ENCODE measurements at regions not wholly inside any gene's neighbourhood (a gene's known extent, or its start where the extent isn't known, plus 50 kb on each side); places are given as distances from the start of the nearest gene placed in this dataset.

DNA sequence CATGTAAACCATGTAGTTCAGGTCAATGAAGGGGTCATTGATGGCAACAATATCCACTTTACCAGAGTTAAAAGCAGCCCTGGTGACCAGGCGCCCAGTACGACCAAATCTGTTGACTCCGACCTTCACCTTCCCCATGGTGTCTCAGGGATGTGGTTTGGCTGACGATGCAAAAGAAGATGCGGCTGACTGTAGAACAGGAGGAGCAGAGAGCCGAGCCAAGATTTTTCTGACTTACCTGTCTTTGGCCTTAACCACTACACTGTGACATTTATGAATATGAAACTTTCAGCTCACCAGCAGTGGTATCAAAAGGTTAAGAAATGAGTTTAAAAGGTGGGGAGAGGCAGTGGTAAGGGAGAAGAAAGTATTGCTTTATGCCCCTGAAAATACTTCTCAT lies 309.8 kb downstream of the BCOR start:
- TF ChIP-seq POLR2A (IDR thresholded peaks at IDR 0.05) (no peak), CTCF (IDR thresholded peaks at IDR 0.05) (no peak), POLR2AphosphoS5 (IDR thresholded peaks at IDR 0.05) (no peak), EP300 (IDR thresholded peaks at IDR 0.05; ENCODE audit: low read depth) (no peak)

Measured in transverse colon (tissue), 4 donors.